Amygdala (tissue), 56 donors: ENCODE measurements at regions not wholly inside any gene's neighbourhood (a gene's known extent, or its start where the extent isn't known, plus 50 kb on each side); places are given as distances from the start of the nearest gene placed in this dataset.

Experiments used
- DNase-seq, 56 donors: peaks; one replicate each; lab custom pipeline; 2025; lab: John Stamatoyannopoulos, UW

DNA sequence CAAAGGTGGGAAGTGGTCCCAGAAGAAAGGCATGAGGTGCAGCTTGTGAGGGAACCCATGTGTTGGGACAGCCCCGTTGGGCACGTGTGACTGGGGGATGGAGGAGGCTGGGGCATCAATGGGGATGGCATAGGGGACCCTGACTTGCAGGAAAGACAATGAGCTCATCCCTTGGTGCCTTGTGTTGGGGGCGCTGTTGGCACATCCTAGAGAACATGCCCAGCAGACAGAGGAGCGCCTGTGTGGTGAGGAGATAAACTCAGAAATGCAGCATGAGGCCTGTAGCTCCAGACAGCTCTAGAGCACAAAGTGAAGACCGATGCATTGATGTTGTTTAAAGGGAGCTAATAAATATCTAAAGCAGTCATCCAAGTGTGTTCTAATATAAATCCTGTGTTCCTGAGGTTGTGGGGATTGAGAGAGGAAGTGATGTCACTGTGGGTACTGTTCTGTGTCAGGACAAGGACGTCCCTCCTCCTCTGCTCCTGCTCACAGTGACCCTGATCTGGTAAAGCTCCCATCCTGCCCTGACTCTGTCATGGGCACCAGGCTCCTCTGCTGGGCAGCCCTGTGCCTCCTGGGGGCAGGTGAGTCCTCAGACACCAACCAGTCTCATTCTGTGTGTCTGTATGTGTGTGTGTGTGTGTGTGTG lies 126.1 kb upstream of the PRSS58 start:
- DNase-seq: no peak

DNA sequence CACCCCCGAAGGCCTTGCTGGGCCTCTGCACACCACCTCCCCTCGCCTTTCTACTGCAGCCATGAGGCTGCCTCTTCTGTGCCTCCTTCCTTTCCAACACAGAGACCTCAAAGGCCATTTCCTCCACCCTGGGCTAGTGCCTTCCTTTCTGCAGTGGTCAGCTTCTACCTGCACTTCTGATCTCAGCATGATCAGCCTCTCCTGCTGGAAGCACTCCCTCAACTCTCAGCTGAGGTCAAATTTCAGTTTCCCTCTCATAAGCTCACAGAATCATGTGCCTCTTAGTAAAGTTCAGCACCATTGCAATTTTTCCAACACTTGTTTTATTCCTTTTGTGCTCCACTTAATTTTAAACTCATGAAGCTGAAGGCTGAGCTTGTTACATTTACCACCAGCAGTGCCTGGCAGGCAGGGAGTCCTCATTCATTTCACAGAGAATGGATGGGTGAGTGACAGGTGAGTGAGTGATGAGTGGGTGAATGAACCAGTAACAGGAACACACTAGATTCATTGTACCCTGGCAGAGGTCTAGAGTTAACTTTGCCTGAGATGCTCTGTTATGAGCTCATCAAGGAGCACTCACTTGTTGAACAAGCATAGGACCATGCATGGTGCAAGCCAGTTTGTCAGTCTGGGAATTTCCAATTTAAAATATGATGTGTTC lies 124.0 kb upstream of the PRSS58 start:
- no peak for DNase-seq

DNA sequence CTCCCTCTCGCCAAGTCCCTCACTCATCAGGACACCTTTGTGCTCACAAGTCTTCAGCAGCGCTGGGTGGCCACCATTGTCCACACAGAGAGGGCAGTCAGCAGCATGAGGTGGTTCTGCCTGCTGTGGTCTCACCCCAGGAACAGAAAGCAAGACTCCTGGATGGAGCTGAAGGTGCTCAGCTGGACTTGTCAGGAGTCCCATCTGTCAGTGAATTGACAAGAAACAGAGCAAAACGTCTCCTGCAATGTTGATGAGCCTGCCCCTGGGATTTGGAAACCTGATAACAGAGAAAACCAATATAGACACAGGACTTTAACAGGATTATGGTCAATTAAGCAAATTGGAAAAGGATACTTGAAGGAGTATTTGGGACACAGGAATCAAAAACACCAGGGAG lies 122.2 kb upstream of the PRSS58 start:
- no peak for DNase-seq

DNA sequence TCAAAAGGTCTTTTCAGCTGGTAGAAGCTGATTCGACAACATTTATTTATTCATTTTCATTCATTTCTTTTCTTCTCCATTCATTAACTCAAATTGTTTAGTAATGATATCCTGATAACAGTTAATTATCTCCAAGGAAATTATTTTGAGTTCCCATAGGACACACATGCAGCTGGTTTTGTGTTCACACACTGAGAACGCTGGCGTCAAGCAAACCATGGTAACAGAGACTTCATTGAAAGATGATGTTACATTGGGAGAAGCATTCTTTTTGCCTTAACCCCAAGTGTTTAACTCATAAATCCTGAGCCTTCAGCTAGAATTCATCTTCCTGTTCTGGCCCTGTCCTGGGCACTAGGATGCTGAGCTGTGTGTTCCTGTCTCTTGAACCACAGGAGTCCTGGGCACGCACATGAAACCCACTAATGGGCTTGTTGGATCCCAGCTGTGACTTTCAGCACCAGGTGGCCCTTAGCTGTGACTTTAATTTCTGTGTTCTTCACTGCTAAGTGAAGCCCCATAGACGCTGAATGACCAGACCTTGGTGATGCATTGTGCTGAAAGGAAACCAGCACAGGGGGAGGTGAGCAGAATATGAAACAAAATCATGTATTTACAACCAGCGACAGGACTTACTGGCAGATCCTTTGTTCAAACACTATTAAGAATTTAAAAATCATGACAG lies 121.5 kb upstream of the PRSS58 start:
- no peak for DNase-seq

DNA sequence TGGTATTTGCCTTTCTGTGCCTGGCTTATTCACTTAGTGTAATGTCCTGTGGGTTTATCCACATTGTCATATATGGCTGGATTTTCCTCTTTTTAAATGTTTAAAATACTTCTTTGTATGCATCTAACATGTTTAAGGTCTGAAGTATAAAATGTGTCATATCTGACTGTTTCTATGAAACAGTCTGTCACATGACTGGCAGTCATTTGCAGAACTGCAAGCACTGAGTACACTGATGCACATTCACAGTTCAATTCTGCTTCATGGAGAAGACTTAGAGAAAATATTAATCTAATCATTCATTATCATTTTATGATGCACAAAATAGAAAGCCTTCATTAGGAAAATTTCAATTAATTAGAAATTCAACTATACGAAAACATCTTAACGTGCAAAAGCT lies 119.7 kb upstream of the PRSS58 start:
- no peak for DNase-seq

DNA sequence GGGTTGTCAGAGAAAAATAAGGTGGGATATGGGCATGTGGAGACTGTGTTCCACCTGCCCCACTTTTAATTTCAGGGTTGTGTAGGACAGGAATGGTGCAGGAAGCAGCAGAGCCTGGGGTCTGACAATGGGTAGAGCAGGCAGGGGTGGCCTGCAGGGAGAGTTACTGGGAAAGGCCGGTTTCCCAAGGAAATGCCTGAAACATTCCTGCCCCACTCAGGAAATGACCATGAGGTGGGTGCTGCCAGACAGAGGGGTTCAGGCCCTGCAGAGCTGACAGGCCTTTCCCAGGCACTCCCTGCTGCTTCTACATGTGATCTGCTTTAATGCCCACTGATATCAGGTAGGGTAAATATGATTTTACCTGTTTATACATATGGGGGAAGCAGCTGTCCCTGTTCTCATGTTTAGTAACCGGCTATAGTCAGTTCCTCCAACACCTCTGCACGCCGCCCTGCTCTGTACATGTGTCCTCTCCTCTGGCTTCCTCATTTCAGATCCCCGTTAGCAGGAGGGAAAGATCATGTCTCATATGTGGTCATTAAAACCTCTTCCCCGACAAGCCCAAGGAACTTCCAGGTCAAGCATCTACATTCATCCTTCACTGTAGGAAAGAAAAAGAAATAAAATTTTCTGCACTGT lies 118.6 kb upstream of the PRSS58 start:
- DNase-seq: no peak

DNA sequence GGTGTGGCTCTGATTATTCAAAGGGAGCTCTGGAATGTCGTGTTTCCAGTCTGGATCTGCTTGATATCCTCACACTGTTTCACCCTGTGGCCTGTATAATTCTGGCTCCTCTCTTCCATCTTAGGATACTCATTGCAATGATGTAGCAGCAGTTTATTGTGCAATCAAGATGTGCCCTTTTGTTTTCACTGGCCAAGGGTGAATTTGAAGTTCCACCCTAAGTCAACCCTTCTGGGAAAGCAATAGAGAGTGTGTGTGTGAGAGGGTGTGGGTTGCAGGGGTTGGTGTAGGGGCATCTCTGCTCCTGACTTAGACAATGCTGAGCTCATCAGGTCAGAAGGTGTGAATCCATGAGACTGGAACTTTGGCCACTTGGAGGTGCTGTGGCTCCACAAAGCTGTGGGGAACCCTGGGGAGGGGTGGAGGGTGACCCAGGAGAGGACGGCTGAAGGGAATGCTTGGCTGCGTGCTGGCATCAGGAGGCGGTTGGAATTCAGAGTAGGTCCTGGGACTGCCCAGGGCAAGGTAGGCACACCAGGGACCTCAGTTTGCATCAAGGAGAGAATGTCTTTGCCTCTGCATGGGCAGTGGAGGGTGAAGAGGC lies 118.0 kb upstream of the PRSS58 start:
- DNase-seq: peak in 2 of 56 donors; percentile 9 to 10

DNA sequence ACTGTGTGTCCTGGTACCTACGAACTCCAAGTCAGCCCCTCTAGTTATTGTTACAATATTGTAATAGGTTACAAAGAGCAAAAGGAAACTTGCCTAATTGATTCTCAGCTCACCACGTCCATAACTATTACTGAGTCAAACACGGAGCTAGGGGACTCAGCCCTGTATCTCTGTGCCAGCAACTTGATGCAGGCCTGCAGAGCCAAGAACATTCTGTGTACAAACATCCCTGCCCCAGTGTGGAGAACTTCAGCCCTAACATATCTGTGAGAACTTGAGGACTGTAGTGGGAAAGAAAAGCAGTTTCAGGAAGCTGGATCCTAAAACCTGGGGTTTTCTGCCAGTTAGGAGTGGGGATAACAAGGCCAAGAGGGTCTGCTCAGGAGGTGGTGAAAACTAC lies 114.9 kb upstream of the PRSS58 start:
- DNase-seq: no peak

DNA sequence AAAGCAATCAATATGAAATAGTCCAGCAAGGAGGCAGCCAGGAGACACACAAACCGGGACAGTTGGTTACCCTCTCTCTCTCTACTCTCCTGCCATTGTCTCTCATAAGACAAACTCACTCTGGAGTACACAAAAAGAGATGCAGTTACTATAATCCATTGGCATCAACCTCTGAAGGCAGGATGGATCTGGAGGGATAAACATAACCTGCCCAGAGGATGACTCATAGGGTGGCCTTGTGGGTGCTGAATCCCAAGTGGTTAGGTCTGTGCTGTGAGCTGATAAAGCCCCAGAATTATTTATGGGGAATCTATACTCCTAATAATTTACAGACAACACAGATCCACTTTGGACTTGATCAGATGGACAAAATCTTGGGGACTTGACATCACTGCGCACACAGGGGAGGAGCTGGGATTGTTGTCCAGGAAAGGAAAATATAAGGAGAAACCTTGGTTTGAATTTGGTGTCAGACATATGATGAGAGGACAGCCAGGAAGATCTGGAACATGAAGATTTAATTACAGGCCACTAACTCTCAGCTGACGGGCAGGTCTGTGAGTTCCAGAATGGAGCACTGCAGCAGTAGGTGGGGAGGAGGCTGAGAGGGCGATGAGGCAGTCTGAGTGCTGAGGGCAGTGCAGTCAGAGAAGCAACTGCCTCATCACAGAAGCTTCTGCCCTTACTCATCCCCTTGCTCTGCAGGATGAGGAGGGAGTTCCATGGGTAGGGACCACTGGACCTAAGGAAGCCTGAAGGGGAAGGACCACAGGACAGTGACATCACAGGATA lies 113.9 kb upstream of the PRSS58 start:
- DNase-seq: no peak

DNA sequence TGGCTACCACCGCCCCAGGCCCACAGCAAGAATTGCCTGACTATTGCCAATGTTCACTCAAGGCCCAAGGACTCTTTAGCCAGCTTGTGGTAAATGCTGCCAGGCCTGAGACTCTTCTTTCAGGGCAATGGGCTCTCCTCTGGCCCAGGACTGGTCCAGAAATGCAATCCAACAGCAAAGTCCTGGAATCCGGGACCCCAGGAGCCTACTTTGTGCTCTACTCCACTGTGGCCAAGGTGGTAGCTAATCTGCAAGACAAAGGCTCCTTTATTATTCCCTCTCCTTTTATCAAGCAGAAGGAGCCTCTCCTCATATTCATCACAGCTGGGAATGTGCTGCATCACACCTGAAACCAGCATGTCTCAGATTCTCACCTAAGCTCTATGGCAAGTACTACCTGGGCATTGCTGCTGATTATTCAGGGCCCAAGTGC lies 107.6 kb upstream of the PRSS58 start:
- DNase-seq: no peak

DNA sequence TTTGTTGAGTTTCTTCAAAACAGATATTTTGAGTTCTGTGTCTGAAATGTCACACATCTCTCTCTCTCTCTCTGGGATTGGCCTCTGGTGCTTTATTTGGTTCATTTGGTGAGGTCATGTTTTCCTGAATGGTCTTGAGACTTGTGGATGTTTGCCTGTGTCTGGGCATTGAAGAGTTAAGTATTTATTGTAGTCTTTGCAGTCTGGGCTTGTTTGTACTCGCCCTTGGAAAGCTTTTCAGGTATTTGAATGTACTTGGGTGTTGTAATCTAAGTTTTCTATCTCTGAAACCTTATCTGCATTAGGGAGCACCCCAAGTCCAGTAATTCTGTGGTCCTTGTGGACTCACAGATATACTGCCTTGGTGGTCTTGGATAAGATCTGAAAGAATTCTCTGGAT lies 106.7 kb upstream of the PRSS58 start:
- DNase-seq: no peak

DNA sequence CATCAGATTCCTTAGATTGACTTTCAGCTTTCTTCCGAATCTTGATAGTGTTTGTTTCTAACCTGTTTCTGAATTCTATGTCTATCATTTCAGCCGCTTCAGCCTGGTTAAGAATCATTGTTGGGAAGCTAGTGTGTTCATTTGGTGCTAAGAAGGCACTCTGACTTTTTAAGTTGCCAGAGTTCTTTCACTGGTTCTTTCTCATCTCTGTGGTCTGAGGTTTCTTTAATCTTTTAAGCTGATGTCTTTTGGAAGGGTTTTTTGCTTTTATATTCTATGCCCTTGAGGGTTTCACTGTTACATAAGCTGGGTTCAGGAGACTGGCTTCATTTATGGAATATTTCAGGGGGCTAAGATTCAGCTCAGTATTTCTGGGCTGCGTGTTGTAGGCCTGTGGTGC lies 104.5 kb upstream of the PRSS58 start:
- no peak for DNase-seq

DNA sequence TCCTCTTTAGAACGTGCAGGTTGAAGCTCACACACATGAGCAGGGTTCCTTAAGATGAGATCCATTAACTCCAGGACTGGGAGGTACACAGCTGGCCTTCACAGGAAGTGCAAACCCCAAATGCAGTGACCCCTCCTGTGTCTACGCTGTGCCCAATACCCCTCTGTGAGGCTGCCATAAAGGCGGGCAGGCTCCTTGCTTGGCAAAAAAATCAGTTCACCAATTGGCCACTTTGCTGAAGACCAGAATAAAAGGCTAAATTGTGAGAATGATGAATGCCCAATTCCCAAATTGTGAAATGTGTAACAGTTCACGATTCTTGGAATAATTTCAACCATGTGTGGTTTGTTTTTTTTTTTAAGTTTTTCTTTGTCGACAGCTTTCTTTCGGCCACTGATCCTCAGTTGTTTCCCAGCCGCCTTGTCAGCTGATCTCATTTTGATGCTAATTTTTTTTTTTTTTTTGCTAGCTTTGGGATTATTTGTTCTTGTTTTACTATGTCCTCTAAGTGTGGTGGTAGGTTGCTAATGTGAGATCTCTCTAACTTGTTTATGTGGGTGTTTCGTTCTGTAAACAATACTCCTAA lies 101.9 kb upstream of the PRSS58 start:
- peak in 2 of 56 donors; percentile 10 to 16 for DNase-seq

DNA sequence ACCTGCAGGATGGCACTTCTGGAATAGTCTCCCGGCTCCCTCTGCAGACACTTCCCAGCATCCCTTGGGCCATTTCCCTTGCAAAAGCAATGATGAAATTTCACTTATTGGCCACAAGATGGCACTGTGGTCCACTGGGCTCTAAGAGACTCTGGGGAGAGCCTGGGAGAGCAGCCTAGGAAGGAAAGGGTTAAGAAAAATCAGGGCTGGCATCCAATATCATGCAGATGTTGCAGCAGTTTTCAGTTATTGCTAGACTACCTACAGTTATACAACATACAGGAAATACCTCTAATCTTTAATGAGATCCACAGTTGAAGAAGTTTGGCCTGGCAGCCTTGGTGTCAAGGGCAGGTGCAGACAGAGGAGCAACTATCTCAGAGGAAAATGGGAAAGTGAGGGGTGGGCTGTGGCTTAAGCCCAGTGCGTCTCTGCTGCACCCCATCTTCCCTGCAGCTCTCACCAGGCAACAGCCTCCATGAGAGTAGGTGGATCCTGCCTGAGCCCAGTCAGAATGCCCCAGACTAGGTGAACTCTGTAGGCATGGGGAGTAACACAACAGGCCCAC lies 100.2 kb upstream of the PRSS58 start:
- DNase-seq: peak in 19 of 56 donors; percentile 10 to 63 (median 32)

DNA sequence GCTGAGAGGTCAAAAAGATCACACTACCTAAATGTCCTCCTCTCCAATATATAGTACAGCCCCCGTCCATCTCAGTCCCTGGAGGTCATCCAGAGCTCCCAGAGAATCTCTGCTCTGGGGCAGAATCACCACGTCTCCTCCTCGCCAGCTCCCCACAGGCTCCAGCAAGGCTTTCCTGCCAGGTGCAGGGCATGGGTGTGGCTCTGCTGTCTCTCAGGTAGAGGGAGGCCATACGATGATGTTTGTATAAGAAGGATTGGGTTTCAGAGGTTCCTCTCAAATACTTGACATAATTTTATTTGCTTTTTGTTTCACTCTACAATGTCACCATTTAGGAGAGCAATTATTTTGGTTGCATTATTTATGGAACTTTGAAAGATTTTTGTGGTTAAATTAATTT lies 98.3 kb upstream of the PRSS58 start:
- DNase-seq: no peak

DNA sequence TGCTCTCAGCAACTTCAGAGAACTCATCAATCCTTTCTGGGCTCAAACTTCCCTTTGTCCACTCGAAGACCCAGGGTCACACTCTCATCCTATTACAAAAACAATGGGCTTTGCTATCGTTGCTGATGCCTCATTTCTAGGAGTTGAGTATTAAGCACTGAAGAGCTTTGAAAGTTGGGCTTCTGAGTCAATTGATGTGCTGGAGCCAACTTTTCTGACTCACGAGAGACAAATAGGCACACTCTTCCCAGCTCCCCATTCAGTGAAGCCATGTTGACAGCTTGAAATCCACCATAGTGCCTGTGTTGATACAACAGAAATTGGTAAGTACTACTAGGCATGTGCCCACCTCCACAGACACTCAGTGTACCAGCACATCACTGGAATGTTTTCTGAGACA lies 97.5 kb upstream of the PRSS58 start:
- DNase-seq: peak in 1 of 56 donors; percentile 25

DNA sequence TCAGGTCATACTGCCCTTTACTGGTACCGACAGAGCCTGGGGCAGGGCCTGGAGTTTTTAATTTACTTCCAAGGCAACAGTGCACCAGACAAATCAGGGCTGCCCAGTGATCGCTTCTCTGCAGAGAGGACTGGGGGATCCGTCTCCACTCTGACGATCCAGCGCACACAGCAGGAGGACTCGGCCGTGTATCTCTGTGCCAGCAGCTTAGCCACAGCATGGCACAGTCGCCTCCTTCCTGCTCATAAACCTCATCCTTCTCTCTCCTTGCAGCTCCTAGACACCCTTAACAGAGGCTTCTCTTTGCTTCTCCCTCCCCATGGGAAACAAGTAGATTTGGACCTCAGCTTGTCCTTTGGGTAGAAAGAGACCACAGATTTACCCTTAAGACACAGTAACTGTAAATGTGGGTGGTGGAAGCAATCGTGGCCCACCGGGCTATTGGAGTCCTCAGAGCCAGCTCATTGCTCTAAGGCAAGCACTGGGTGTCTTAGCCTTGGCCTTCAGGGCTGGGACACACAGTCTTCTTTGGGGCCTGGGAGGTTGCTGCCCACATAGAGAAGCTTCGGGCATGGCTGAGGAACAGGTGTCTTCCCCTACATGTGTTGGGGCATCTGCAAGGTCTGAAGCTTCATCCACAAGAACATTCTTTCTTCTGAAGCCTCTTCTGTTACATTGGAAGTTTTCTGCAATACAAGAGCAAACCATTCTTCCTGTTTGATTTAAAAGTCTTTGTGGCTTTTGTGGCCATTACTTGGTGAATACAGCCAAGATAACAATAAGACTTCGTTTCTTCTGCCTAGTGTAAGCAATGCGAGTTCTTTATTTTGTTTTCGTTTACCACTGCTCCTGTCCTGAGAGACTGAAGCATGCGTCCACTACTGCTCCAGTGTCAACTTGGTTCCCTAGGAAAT lies 95.5 kb upstream of the PRSS58 start:
- no peak for DNase-seq

DNA sequence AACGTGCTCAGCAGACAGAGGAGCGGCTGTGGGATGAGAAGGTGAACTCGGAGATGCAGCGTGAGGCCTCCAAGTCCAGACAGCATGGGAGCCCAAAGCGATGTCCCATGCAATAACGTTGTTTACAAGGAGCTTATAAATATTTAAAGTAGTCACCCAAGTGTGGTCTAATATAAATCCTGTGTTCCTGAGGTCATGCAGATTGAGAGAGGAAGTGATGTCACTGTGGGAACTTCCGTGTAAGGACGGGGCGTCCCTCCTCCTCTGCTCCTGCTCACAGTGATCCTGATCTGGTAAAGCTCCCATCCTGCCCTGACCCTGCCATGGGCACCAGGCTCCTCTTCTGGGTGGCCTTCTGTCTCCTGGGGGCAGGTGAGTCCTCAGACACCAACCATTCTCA lies 94.7 kb upstream of the PRSS58 start:
- DNase-seq: no peak
